Tibial nerve (tissue), 3 donors: ENCODE measurements at regions not wholly inside any gene's neighbourhood (a gene's known extent, or its start where the extent isn't known, plus 50 kb on each side); places are given as distances from the start of the nearest gene placed in this dataset.

Source experiments
- CTCF ChIP-seq, 5 experiments: fragments of 200-600 bp in 3 of 5; fragments of 450-650 bp in 2 of 5; sonication (generic) in 3 of 5; IDR thresholded peaks; one replicate each; pipeline ENCODE4 v1.5.1; 2016 to 2019; ENCODE audit warnings: antibody characterized with exemption in 5 of 5, mild to moderate bottlenecking in 3 of 5, moderate library complexity in 2 of 5
- POLR2A ChIP-seq, 2 donors: fragments of 450-650 bp; IDR thresholded peaks; one replicate each; pipeline ENCODE4 v1.6.1; 2017; ENCODE audit warnings: antibody characterized with exemption in 2 of 2, mild to moderate bottlenecking in 2 of 2, moderate library complexity in 2 of 2

- TF ChIP-seq CTCF (IDR thresholded peaks at IDR 0.05) (no peak), POLR2A (IDR thresholded peaks at IDR 0.05) (no peak)
These were observed 234.9 kb upstream of the DACH1 start for GRCh38 chr13:72101768-72102400.
